ENCODE measurements at regions not wholly inside any gene's neighbourhood (a gene's known extent, or its start where the extent isn't known, plus 50 kb on each side); places are given as distances from the start of the nearest gene placed in this dataset.
A peak's percentile ranks its signal among the peaks of the same experiment; 100 is the strongest.

- H3K4me3 ChIP-seq (ENCODE audit: low read depth, low read length), result no peak overlapping the region
- in situ Hi-C loops (cut with HindIII; ENCODE audit: low pct_ligation_motif_present, low sequenced_read_pairs), result no loop called here
- H3K27me3 ChIP-seq (replicated peaks), result no peaks in the 10 kb centered on the region
- no peak overlapping the region for H3K27ac ChIP-seq
- no peak for TF ChIP-seq CTCF (IDR thresholded peaks at IDR 0.05; ENCODE audit: low read depth, low read length, missing control alignments)
- DNase-seq, result no peak
- H3K36me3 ChIP-seq (replicated peaks), result no peaks in the 10 kb centered on the region
These were observed 174.4 kb downstream of the DSEL start for GRCh38 chr18:67342159-67342558.

GRCh38 chr18:67337696-67338095 lies 178.8 kb downstream of the DSEL start:
- TF ChIP-seq CTCF (IDR thresholded peaks at IDR 0.05; ENCODE audit: low read depth, low read length, missing control alignments), result no peak
- Histone ChIP-seq H3K27ac (no peak overlapping the region), H3K36me3 (replicated peaks) (no peaks in the 10 kb centered on the region), H3K27me3 (replicated peaks) (no peaks in the 10 kb centered on the region), H3K4me3 (ENCODE audit: low read depth, low read length) (no peak overlapping the region)
- in situ Hi-C loops (cut with HindIII; ENCODE audit: low pct_ligation_motif_present, low sequenced_read_pairs), result no loop called here
- DNase-seq, result no peak

- in situ Hi-C loops (cut with HindIII; ENCODE audit: low pct_ligation_motif_present, low sequenced_read_pairs), result no loop called here
- DNase-seq, result no peak
- no peak overlapping the region for H3K27ac ChIP-seq
- no peaks in the 10 kb centered on the region for H3K36me3 ChIP-seq (replicated peaks)
- no peak for TF ChIP-seq CTCF (IDR thresholded peaks at IDR 0.05; ENCODE audit: low read depth, low read length, missing control alignments)
- no peak overlapping the region for H3K4me3 ChIP-seq (ENCODE audit: low read depth, low read length)
- no peaks in the 10 kb centered on the region for H3K27me3 ChIP-seq (replicated peaks)
These were observed 184.7 kb downstream of the DSEL start for GRCh38 chr18:67331857-67332256.

- DNase-seq, result no peak
- no peak for TF ChIP-seq CTCF (IDR thresholded peaks at IDR 0.05; ENCODE audit: low read depth, low read length, missing control alignments)
- Histone ChIP-seq H3K27me3 (replicated peaks) (no peaks in the 10 kb centered on the region), H3K36me3 (replicated peaks) (no peaks in the 10 kb centered on the region), H3K27ac (no peak overlapping the region), H3K4me3 (ENCODE audit: low read depth, low read length) (no peak overlapping the region)
- in situ Hi-C loops (cut with HindIII; ENCODE audit: low pct_ligation_motif_present, low sequenced_read_pairs), result no loop called here
These were observed 197.4 kb downstream of the DSEL start for GRCh38 chr18:67319109-67319508.

- in situ Hi-C loops (cut with HindIII; ENCODE audit: low pct_ligation_motif_present, low sequenced_read_pairs), result no loop called here
- Histone ChIP-seq H3K36me3 (replicated peaks) (no peaks in the 10 kb centered on the region), H3K4me3 (ENCODE audit: low read depth, low read length) (no peak overlapping the region), H3K27ac (no peak overlapping the region), H3K27me3 (replicated peaks) (no peaks in the 10 kb centered on the region)
- TF ChIP-seq CTCF (IDR thresholded peaks at IDR 0.05; ENCODE audit: low read depth, low read length, missing control alignments), result no peak
- peak; percentile 39 for DNase-seq
These were observed 197.9 kb downstream of the DSEL start for GRCh38 chr18:67318651-67319050.

- no peak for TF ChIP-seq CTCF (IDR thresholded peaks at IDR 0.05; ENCODE audit: low read depth, low read length, missing control alignments)
- H3K27me3 ChIP-seq (replicated peaks), result no peaks in the 10 kb centered on the region
- in situ Hi-C loops (cut with HindIII; ENCODE audit: low pct_ligation_motif_present, low sequenced_read_pairs), result no loop called here
- no peak overlapping the region for H3K4me3 ChIP-seq (ENCODE audit: low read depth, low read length)
- H3K36me3 ChIP-seq (replicated peaks), result no peaks in the 10 kb centered on the region
- H3K27ac ChIP-seq, result peak overlapping the region; percentile 48
- DNase-seq, result peak; percentile 48
These were observed 205.7 kb downstream of the DSEL start for GRCh38 chr18:67310826-67311225.

Data from brain microvascular endothelial cell (primary cell).